ENCODE measurements at regions not wholly inside any gene's neighbourhood (a gene's known extent, or its start where the extent isn't known, plus 50 kb on each side); places are given as distances from the start of the nearest gene placed in this dataset.

- Histone ChIP-seq H3K9ac (ENCODE audit: low read depth, low read length) (no peak overlapping the region), H3K36me3 (ENCODE audit: insufficient read depth, low read length) (no peaks in the 10 kb centered on the region), H3K9me3 (replicated peaks; ENCODE audit: low read length) (no peaks in the 10 kb centered on the region), H3K4me1 (ENCODE audit: control insufficient read depth, insufficient read depth, low read length) (no peaks in the 10 kb centered on the region), H3K4me3 (ENCODE audit: low read length) (no peak overlapping the region), H3K27me3 (ENCODE audit: control insufficient read depth, insufficient read depth, low read length) (no peaks in the 10 kb centered on the region), H3K4me2 (ENCODE audit: low read length) (no peak overlapping the region)
These were observed 233.2 kb upstream of the CMC1 start for GRCh38 chr3:28008235-28008634.

GRCh38 chr3:28012830-28013229 is 228.6 kb upstream of the CMC1 start:
- H3K4me1 ChIP-seq (ENCODE audit: control insufficient read depth, insufficient read depth, low read length), result no peaks in the 10 kb centered on the region
- no peak overlapping the region for H3K4me3 ChIP-seq (ENCODE audit: low read length)
- H3K27me3 ChIP-seq (ENCODE audit: control insufficient read depth, insufficient read depth, low read length), result peaks cover 4% of the 10 kb centered on the region
- H3K36me3 ChIP-seq (ENCODE audit: insufficient read depth, low read length), result no peaks in the 10 kb centered on the region
- H3K4me2 ChIP-seq (ENCODE audit: low read length), result no peak overlapping the region
- no peak overlapping the region for H3K9ac ChIP-seq (ENCODE audit: low read depth, low read length)
- no peaks in the 10 kb centered on the region for H3K9me3 ChIP-seq (replicated peaks; ENCODE audit: low read length)

GRCh38 chr3:28013864-28014473 is 227.4 kb upstream of the CMC1 start:
- no peak overlapping the region for H3K4me3 ChIP-seq (ENCODE audit: low read length)
- no peak overlapping the region for H3K9ac ChIP-seq (ENCODE audit: low read depth, low read length)
- no peaks in the 10 kb centered on the region for H3K9me3 ChIP-seq (replicated peaks; ENCODE audit: low read length)
- H3K27me3 ChIP-seq (ENCODE audit: control insufficient read depth, insufficient read depth, low read length), result peaks cover 4% of the 10 kb centered on the region
- no peaks in the 10 kb centered on the region for H3K36me3 ChIP-seq (ENCODE audit: insufficient read depth, low read length)
- no peak overlapping the region for H3K4me2 ChIP-seq (ENCODE audit: low read length)
- no peaks in the 10 kb centered on the region for H3K4me1 ChIP-seq (ENCODE audit: control insufficient read depth, insufficient read depth, low read length)

GRCh38 chr3:28018925-28019718 is 222.3 kb upstream of the CMC1 start:
- Histone ChIP-seq H3K9ac (ENCODE audit: low read depth, low read length) (no peak overlapping the region), H3K27me3 (ENCODE audit: control insufficient read depth, insufficient read depth, low read length) (peaks cover 2% of the 10 kb centered on the region), H3K36me3 (ENCODE audit: insufficient read depth, low read length) (no peaks in the 10 kb centered on the region)

GRCh38 chr3:28019740-28020139 is 221.7 kb upstream of the CMC1 start:
- Histone ChIP-seq H3K36me3 (ENCODE audit: insufficient read depth, low read length) (no peaks in the 10 kb centered on the region), H3K9me3 (replicated peaks; ENCODE audit: low read length) (no peaks in the 10 kb centered on the region), H3K4me3 (ENCODE audit: low read length) (no peak overlapping the region), H3K9ac (ENCODE audit: low read depth, low read length) (no peak overlapping the region), H3K4me1 (ENCODE audit: control insufficient read depth, insufficient read depth, low read length) (no peaks in the 10 kb centered on the region), H3K27me3 (ENCODE audit: control insufficient read depth, insufficient read depth, low read length) (no peaks in the 10 kb centered on the region), H3K4me2 (ENCODE audit: low read length) (no peak overlapping the region)

More at GRCh38 chr3:28018925-28019718, 222.3 kb upstream of the CMC1 start:
- H3K4me3 ChIP-seq (ENCODE audit: low read length), result no peak overlapping the region
- no peaks in the 10 kb centered on the region for H3K4me1 ChIP-seq (ENCODE audit: control insufficient read depth, insufficient read depth, low read length)
- H3K4me2 ChIP-seq (ENCODE audit: low read length), result no peak overlapping the region
- H3K9me3 ChIP-seq (replicated peaks; ENCODE audit: low read length), result no peaks in the 10 kb centered on the region

GRCh38 chr3:28022916-28023315 is 218.5 kb upstream of the CMC1 start:
- Histone ChIP-seq H3K4me2 (ENCODE audit: low read length) (no peak overlapping the region), H3K4me1 (ENCODE audit: control insufficient read depth, insufficient read depth, low read length) (no peaks in the 10 kb centered on the region), H3K9ac (ENCODE audit: low read depth, low read length) (no peak overlapping the region), H3K4me3 (ENCODE audit: low read length) (no peak overlapping the region), H3K36me3 (ENCODE audit: insufficient read depth, low read length) (no peaks in the 10 kb centered on the region), H3K9me3 (replicated peaks; ENCODE audit: low read length) (no peaks in the 10 kb centered on the region), H3K27me3 (ENCODE audit: control insufficient read depth, insufficient read depth, low read length) (no peaks in the 10 kb centered on the region)

- H3K36me3 ChIP-seq (ENCODE audit: insufficient read depth, low read length), result no peaks in the 10 kb centered on the region
- H3K9me3 ChIP-seq (replicated peaks; ENCODE audit: low read length), result no peaks in the 10 kb centered on the region
- H3K9ac ChIP-seq (ENCODE audit: low read depth, low read length), result no peak overlapping the region
- no peak overlapping the region for H3K4me2 ChIP-seq (ENCODE audit: low read length)
- no peak overlapping the region for H3K4me3 ChIP-seq (ENCODE audit: low read length)
- no peaks in the 10 kb centered on the region for H3K27me3 ChIP-seq (ENCODE audit: control insufficient read depth, insufficient read depth, low read length)
- H3K4me1 ChIP-seq (ENCODE audit: control insufficient read depth, insufficient read depth, low read length), result no peaks in the 10 kb centered on the region
These were observed 212.9 kb upstream of the CMC1 start for GRCh38 chr3:28028554-28028953.

- Histone ChIP-seq H3K4me1 (ENCODE audit: control insufficient read depth, insufficient read depth, low read length) (no peaks in the 10 kb centered on the region), H3K27me3 (ENCODE audit: control insufficient read depth, insufficient read depth, low read length) (peaks cover 6% of the 10 kb centered on the region), H3K9me3 (replicated peaks; ENCODE audit: low read length) (no peaks in the 10 kb centered on the region), H3K4me3 (ENCODE audit: low read length) (no peak overlapping the region), H3K9ac (ENCODE audit: low read depth, low read length) (no peak overlapping the region), H3K36me3 (ENCODE audit: insufficient read depth, low read length) (no peaks in the 10 kb centered on the region), H3K4me2 (ENCODE audit: low read length) (no peak overlapping the region)
These were observed 208.2 kb upstream of the CMC1 start for GRCh38 chr3:28033059-28033784.

GRCh38 chr3:28036599-28037575 is 204.5 kb upstream of the CMC1 start:
- H3K4me2 ChIP-seq (ENCODE audit: low read length), result no peak overlapping the region
- H3K9ac ChIP-seq (ENCODE audit: low read depth, low read length), result no peak overlapping the region
- H3K4me1 ChIP-seq (ENCODE audit: control insufficient read depth, insufficient read depth, low read length), result no peaks in the 10 kb centered on the region
- H3K9me3 ChIP-seq (replicated peaks; ENCODE audit: low read length), result no peaks in the 10 kb centered on the region
- H3K36me3 ChIP-seq (ENCODE audit: insufficient read depth, low read length), result no peaks in the 10 kb centered on the region
- no peak overlapping the region for H3K4me3 ChIP-seq (ENCODE audit: low read length)
- H3K27me3 ChIP-seq (ENCODE audit: control insufficient read depth, insufficient read depth, low read length), result peaks cover 6% of the 10 kb centered on the region

GRCh38 chr3:28039234-28039633 is 202.2 kb upstream of the CMC1 start:
- H3K27me3 ChIP-seq (ENCODE audit: control insufficient read depth, insufficient read depth, low read length), result peaks cover 6% of the 10 kb centered on the region
- no peak overlapping the region for H3K4me3 ChIP-seq (ENCODE audit: low read length)
- no peak overlapping the region for H3K4me2 ChIP-seq (ENCODE audit: low read length)
- H3K9ac ChIP-seq (ENCODE audit: low read depth, low read length), result no peak overlapping the region
- no peaks in the 10 kb centered on the region for H3K36me3 ChIP-seq (ENCODE audit: insufficient read depth, low read length)
- H3K4me1 ChIP-seq (ENCODE audit: control insufficient read depth, insufficient read depth, low read length), result no peaks in the 10 kb centered on the region
- no peaks in the 10 kb centered on the region for H3K9me3 ChIP-seq (replicated peaks; ENCODE audit: low read length)

- no peak overlapping the region for H3K4me2 ChIP-seq (ENCODE audit: low read length)
- H3K4me3 ChIP-seq (ENCODE audit: low read length), result no peak overlapping the region
- H3K4me1 ChIP-seq (ENCODE audit: control insufficient read depth, insufficient read depth, low read length), result no peaks in the 10 kb centered on the region
- no peak overlapping the region for H3K9ac ChIP-seq (ENCODE audit: low read depth, low read length)
- peaks cover 6% of the 10 kb centered on the region for H3K27me3 ChIP-seq (ENCODE audit: control insufficient read depth, insufficient read depth, low read length)
- no peaks in the 10 kb centered on the region for H3K9me3 ChIP-seq (replicated peaks; ENCODE audit: low read length)
- no peaks in the 10 kb centered on the region for H3K36me3 ChIP-seq (ENCODE audit: insufficient read depth, low read length)
These were observed 201.6 kb upstream of the CMC1 start for GRCh38 chr3:28039829-28040228.

Data from skeletal muscle satellite cell (primary cell).